ENCODE measurements at regions not wholly inside any gene's neighbourhood (a gene's known extent, or its start where the extent isn't known, plus 50 kb on each side); places are given as distances from the start of the nearest gene placed in this dataset.
A peak's percentile ranks its signal among the peaks of the same experiment; 100 is the strongest.

GRCh38 chr14:83483063-83483462, 1949.4 kb upstream of the SEL1L start:
- peak; percentile 68 for DNase-seq

- peak; percentile 15 for DNase-seq
Observed at GRCh38 chr14:83485591-83485990, 1951.9 kb upstream of the SEL1L start.

- DNase-seq: no peak
Observed at GRCh38 chr14:83491091-83491490, 1957.4 kb upstream of the SEL1L start.

GRCh38 chr14:83520837-83521236, 1987.2 kb upstream of the SEL1L start:
- peak; percentile 72 for DNase-seq

- peak; percentile 10 for DNase-seq
Observed at GRCh38 chr14:83529531-83529930, 1995.9 kb upstream of the SEL1L start.

GRCh38 chr14:83533734-83534133, 1996.2 kb upstream of the FLRT2 start:
- DNase-seq: no peak

- no peak for DNase-seq
Observed at GRCh38 chr14:83534995-83535394, 1994.9 kb upstream of the FLRT2 start.

- DNase-seq: no peak
Observed at GRCh38 chr14:83535444-83535843, 1994.5 kb upstream of the FLRT2 start.

- no peak for DNase-seq
Observed at GRCh38 chr14:83541147-83541546, 1988.8 kb upstream of the FLRT2 start.

- DNase-seq: peak; percentile 34
Observed at GRCh38 chr14:83548061-83548839, 1981.7 kb upstream of the FLRT2 start.

- peak; percentile 9 for DNase-seq
Observed at GRCh38 chr14:83556065-83556464, 1973.9 kb upstream of the FLRT2 start.

GRCh38 chr14:83556746-83557453, 1973.0 kb upstream of the FLRT2 start:
- DNase-seq: peak; percentile 76

GRCh38 chr14:83558946-83559345, 1971.0 kb upstream of the FLRT2 start:
- DNase-seq: no peak

- peak; percentile 51 for DNase-seq
Observed at GRCh38 chr14:83559721-83560120, 1970.2 kb upstream of the FLRT2 start.

GRCh38 chr14:83561261-83561660, 1968.7 kb upstream of the FLRT2 start:
- DNase-seq: no peak

GRCh38 chr14:83566567-83566966, 1963.4 kb upstream of the FLRT2 start:
- DNase-seq: no peak

- no peak for DNase-seq
Observed at GRCh38 chr14:83568141-83568540, 1961.8 kb upstream of the FLRT2 start.

GRCh38 chr14:83575301-83575700, 1954.6 kb upstream of the FLRT2 start:
- peak; percentile 2 for DNase-seq

GRCh38 chr14:83583201-83583600, 1946.7 kb upstream of the FLRT2 start:
- no peak for DNase-seq

- no peak for DNase-seq
Observed at GRCh38 chr14:83594874-83595273, 1935.1 kb upstream of the FLRT2 start.

- DNase-seq: no peak
Observed at GRCh38 chr14:83607682-83608081, 1922.3 kb upstream of the FLRT2 start.

GRCh38 chr14:83611491-83611890, 1918.5 kb upstream of the FLRT2 start:
- DNase-seq: no peak

GRCh38 chr14:83611906-83612390, 1918.0 kb upstream of the FLRT2 start:
- DNase-seq: no peak

GRCh38 chr14:83614956-83615355, 1915.0 kb upstream of the FLRT2 start:
- DNase-seq: no peak

Data from fibroblast of skin of back (primary cell).